ENCODE measurements at regions not wholly inside any gene's neighbourhood (a gene's known extent, or its start where the extent isn't known, plus 50 kb on each side); places are given as distances from the start of the nearest gene placed in this dataset.
"Not testable (repeated sequence)": the region's sequence is repeated elsewhere in the genome, so short reads cannot be mapped to it uniquely, and the experiment has no call there.

- H3K27me3 ChIP-seq (replicated peaks; ENCODE audit: insufficient read depth, low read length), result no peaks in the 10 kb centered on the region
- H3K9me3 ChIP-seq (replicated peaks; ENCODE audit: insufficient read depth, low read length), result no peaks in the 10 kb centered on the region
- H3K79me2 ChIP-seq (ENCODE audit: low read length), result no peaks in the 10 kb centered on the region
- no peak overlapping the region for H3K27ac ChIP-seq (ENCODE audit: low read length)
- H3K4me3 ChIP-seq (ENCODE audit: low read length), result no peak overlapping the region
- no peak overlapping the region for H3K9ac ChIP-seq (ENCODE audit: low read length)
- no peak overlapping the region for H3K4me2 ChIP-seq (ENCODE audit: low read depth, low read length)
- no peak for DNase-seq
- H3K4me1 ChIP-seq (ENCODE audit: low read length), result no peaks in the 10 kb centered on the region
- no peaks in the 10 kb centered on the region for H4K20me1 ChIP-seq (ENCODE audit: insufficient read depth, low read length)
- H3K9me2 ChIP-seq (replicated peaks; ENCODE audit: insufficient read depth, low read length), result no peaks in the 10 kb centered on the region
- H3F3A ChIP-seq (ENCODE audit: insufficient read depth, low read length), result no peaks in the 10 kb centered on the region
- TF ChIP-seq EZH2phosphoT487 (IDR thresholded peaks at IDR 0.05; ENCODE audit: low read length) (no peak), EZH2 (optimal IDR thresholded peaks at IDR 0.05; ENCODE audit: low read depth, low read length) (no peak)
- H2AFZ ChIP-seq (ENCODE audit: low read length), result no peak overlapping the region
- no peaks in the 10 kb centered on the region for H3K36me3 ChIP-seq (replicated peaks; ENCODE audit: insufficient read depth, low read length)
Observed at GRCh38 chr12:13404111-13404628, 207.6 kb downstream of the EMP1 start.

- H3K27ac ChIP-seq (ENCODE audit: low read length); H3K9me2 ChIP-seq (replicated peaks; ENCODE audit: insufficient read depth, low read length); H3K4me2 ChIP-seq (ENCODE audit: low read depth, low read length); H3K27me3 ChIP-seq (replicated peaks; ENCODE audit: insufficient read depth, low read length); H2AFZ ChIP-seq (ENCODE audit: low read length); H3K79me2 ChIP-seq (ENCODE audit: low read length); H3K9ac ChIP-seq (ENCODE audit: low read length); DNase-seq; H3K36me3 ChIP-seq (replicated peaks; ENCODE audit: insufficient read depth, low read length); H3K4me3 ChIP-seq (ENCODE audit: low read length); H4K20me1 ChIP-seq (ENCODE audit: insufficient read depth, low read length); H3F3A ChIP-seq (ENCODE audit: insufficient read depth, low read length); H3K4me1 ChIP-seq (ENCODE audit: low read length); H3K9me3 ChIP-seq (replicated peaks; ENCODE audit: insufficient read depth, low read length): not testable (repeated sequence)
Observed at GRCh38 chr12:13391375-13391774, 194.8 kb downstream of the EMP1 start.

- Histone ChIP-seq H3K9me2 (replicated peaks; ENCODE audit: insufficient read depth, low read length) (no peaks in the 10 kb centered on the region), H3K4me3 (ENCODE audit: low read length) (no peak overlapping the region), H3K4me1 (ENCODE audit: low read length) (no peaks in the 10 kb centered on the region), H3K36me3 (replicated peaks; ENCODE audit: insufficient read depth, low read length) (no peaks in the 10 kb centered on the region), H4K20me1 (ENCODE audit: insufficient read depth, low read length) (no peaks in the 10 kb centered on the region), H3K4me2 (ENCODE audit: low read depth, low read length) (no peak overlapping the region), H3K9me3 (replicated peaks; ENCODE audit: insufficient read depth, low read length) (no peaks in the 10 kb centered on the region), H3K27ac (ENCODE audit: low read length) (no peak overlapping the region), H2AFZ (ENCODE audit: low read length) (no peak overlapping the region), H3K27me3 (replicated peaks; ENCODE audit: insufficient read depth, low read length) (no peaks in the 10 kb centered on the region), H3F3A (ENCODE audit: insufficient read depth, low read length) (no peaks in the 10 kb centered on the region), H3K79me2 (ENCODE audit: low read length) (no peaks in the 10 kb centered on the region), H3K9ac (ENCODE audit: low read length) (no peak overlapping the region)
- TF ChIP-seq EZH2 (optimal IDR thresholded peaks at IDR 0.05; ENCODE audit: low read depth, low read length) (no peak), CTCF (IDR thresholded peaks at IDR 0.05; ENCODE audit: low read length) (no peak), EZH2phosphoT487 (IDR thresholded peaks at IDR 0.05; ENCODE audit: low read length) (no peak)
- DNase-seq, result no peak
Observed at GRCh38 chr12:13390918-13391317, 194.4 kb downstream of the EMP1 start.

- no peak overlapping the region for H3K4me3 ChIP-seq (ENCODE audit: low read length)
- no peak overlapping the region for H2AFZ ChIP-seq (ENCODE audit: low read length)
- H3K9ac ChIP-seq (ENCODE audit: low read length), result no peak overlapping the region
- no peak for DNase-seq
- H3K27ac ChIP-seq (ENCODE audit: low read length), result no peak overlapping the region
- no peak overlapping the region for H3K4me2 ChIP-seq (ENCODE audit: low read depth, low read length)
- H3K79me2 ChIP-seq (ENCODE audit: low read length), result no peaks in the 10 kb centered on the region
- no peaks in the 10 kb centered on the region for H4K20me1 ChIP-seq (ENCODE audit: insufficient read depth, low read length)
- no peaks in the 10 kb centered on the region for H3F3A ChIP-seq (ENCODE audit: insufficient read depth, low read length)
- H3K4me1 ChIP-seq (ENCODE audit: low read length), result no peaks in the 10 kb centered on the region
- H3K27me3 ChIP-seq (replicated peaks; ENCODE audit: insufficient read depth, low read length), result no peaks in the 10 kb centered on the region
- H3K36me3 ChIP-seq (replicated peaks; ENCODE audit: insufficient read depth, low read length), result no peaks in the 10 kb centered on the region
- no peaks in the 10 kb centered on the region for H3K9me3 ChIP-seq (replicated peaks; ENCODE audit: insufficient read depth, low read length)
- TF ChIP-seq EZH2phosphoT487 (IDR thresholded peaks at IDR 0.05; ENCODE audit: low read length) (no peak), EZH2 (optimal IDR thresholded peaks at IDR 0.05; ENCODE audit: low read depth, low read length) (no peak), CTCF (IDR thresholded peaks at IDR 0.05; ENCODE audit: low read length) (no peak)
- no peaks in the 10 kb centered on the region for H3K9me2 ChIP-seq (replicated peaks; ENCODE audit: insufficient read depth, low read length)
Observed at GRCh38 chr12:13390381-13390861, 193.9 kb downstream of the EMP1 start.

All from MM.1S (cell line).